PC-9 (cell line): ENCODE measurements at regions not wholly inside any gene's neighbourhood (a gene's known extent, or its start where the extent isn't known, plus 50 kb on each side); places are given as distances from the start of the nearest gene placed in this dataset.

Experiments used
- EZH2 ChIP-seq: fragments of 200-600 bp; sonication (generic); IDR thresholded peaks from 2 replicates; pipeline ENCODE4 v1.8.0; 2017; ENCODE audit warnings: antibody characterized with exemption, low read depth
- TF ChIP-seq, protein P1 (sequence below): fragments of 200-600 bp; sonication (generic); conservative IDR thresholded peaks from 2 replicates; pipeline ENCODE4 v1.6.1; 2017; ENCODE audit warnings: mixed run types, antibody characterized with exemption, mild to moderate bottlenecking, moderate library complexity

DNA sequence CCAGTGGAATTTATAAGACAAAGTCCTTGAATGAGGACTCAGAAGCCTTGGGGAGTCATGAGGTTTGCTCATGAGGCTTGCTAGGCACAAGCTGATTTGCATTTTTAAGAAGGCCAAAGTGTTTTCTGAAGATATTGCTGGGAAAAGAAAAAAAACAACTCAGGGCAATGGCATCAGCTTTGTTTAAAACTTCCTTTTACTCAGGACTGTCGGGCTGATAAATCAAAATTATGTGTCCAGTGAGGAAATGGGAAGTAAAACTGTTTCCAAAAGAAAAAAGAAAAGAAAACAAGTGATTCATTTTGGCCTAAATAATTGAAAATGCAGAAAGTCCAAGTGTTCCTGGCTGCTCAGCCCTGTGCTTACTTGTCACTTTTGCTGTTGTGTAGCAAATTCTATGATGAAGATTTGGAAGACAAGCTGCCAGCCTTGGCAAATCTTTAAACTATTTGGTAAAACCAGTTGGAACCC, 282.4 kb downstream of the HLX start:
- TF ChIP-seq, protein P1, sequence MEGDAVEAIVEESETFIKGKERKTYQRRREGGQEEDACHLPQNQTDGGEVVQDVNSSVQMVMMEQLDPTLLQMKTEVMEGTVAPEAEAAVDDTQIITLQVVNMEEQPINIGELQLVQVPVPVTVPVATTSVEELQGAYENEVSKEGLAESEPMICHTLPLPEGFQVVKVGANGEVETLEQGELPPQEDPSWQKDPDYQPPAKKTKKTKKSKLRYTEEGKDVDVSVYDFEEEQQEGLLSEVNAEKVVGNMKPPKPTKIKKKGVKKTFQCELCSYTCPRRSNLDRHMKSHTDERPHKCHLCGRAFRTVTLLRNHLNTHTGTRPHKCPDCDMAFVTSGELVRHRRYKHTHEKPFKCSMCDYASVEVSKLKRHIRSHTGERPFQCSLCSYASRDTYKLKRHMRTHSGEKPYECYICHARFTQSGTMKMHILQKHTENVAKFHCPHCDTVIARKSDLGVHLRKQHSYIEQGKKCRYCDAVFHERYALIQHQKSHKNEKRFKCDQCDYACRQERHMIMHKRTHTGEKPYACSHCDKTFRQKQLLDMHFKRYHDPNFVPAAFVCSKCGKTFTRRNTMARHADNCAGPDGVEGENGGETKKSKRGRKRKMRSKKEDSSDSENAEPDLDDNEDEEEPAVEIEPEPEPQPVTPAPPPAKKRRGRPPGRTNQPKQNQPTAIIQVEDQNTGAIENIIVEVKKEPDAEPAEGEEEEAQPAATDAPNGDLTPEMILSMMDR: no peak
- no peak for TF ChIP-seq EZH2
